BLaER1 (cell line): ENCODE measurements at regions not wholly inside any gene's neighbourhood (a gene's known extent, or its start where the extent isn't known, plus 50 kb on each side); places are given as distances from the start of the nearest gene placed in this dataset.
A peak's percentile ranks its signal among the peaks of the same experiment; 100 is the strongest.

Experiments used
- H3K27ac ChIP-seq: shearing (Covaris generic); formaldehyde crosslinking; 2 replicates; pipeline ENCODE4 v1.8.1; 2022
- H3K27me3 ChIP-seq: shearing (Covaris generic); formaldehyde crosslinking; 2 replicates; pipeline ENCODE4 v1.8.1; 2022
- H3K36me3 ChIP-seq: shearing (Covaris generic); formaldehyde crosslinking; 2 replicates; pipeline ENCODE4 v1.8.1; 2022
- H3K4me1 ChIP-seq: shearing (Covaris generic); formaldehyde crosslinking; 2 replicates; pipeline ENCODE4 v1.8.1; 2022
- H3K4me2 ChIP-seq: shearing (Covaris generic); formaldehyde crosslinking; 2 replicates; pipeline ENCODE4 v1.8.1; 2022
- H3K4me3 ChIP-seq: shearing (Covaris generic); formaldehyde crosslinking; 2 replicates; pipeline ENCODE4 v1.8.1; 2022
- H3K9ac ChIP-seq: shearing (Covaris generic); formaldehyde crosslinking; 2 replicates; pipeline ENCODE4 v1.8.1; 2022
- H3K9me3 ChIP-seq: shearing (Covaris generic); formaldehyde crosslinking; 2 replicates; pipeline ENCODE4 v1.8.1; 2022
- H4K20me1 ChIP-seq: shearing (Covaris generic); formaldehyde crosslinking; 2 replicates; pipeline ENCODE4 v1.8.1; 2022
- Cebpa-rat ChIP-seq: shearing (Covaris generic); IDR thresholded peaks from 2 replicates; pipeline ENCODE4 v1.8.1; 2022

- no peaks in the 10 kb centered on the region for H3K27me3 ChIP-seq
- no peaks in the 10 kb centered on the region for H4K20me1 ChIP-seq
- 0 out of 2 replicates have a peak overlapping the region, but pooled peaks have one; percentile 27 for H3K9ac ChIP-seq
- H3K4me2 ChIP-seq: peak overlapping the region; percentile 78
- no peaks in the 10 kb centered on the region for H3K36me3 ChIP-seq
- no peak for TF ChIP-seq Cebpa-rat
- peak overlapping the region; percentile 63; the same call in 1 of the 2 replicates for H3K27ac ChIP-seq
- H3K9me3 ChIP-seq: peaks cover 11% of the 10 kb centered on the region; the same call in 1 of the 2 replicates
- 0 out of 2 replicates have a peak overlapping the region, but pooled peaks have one; percentile 32 for H3K4me3 ChIP-seq
- peaks cover 31% of the 10 kb centered on the region for H3K4me1 ChIP-seq
These were observed 110.3 kb upstream of the ST6GAL2 start for GRCh38 chr2:106996171-106996769.

- no peaks in the 10 kb centered on the region for H3K27me3 ChIP-seq
- no peak overlapping the region for H3K9ac ChIP-seq
- H3K36me3 ChIP-seq: no peaks in the 10 kb centered on the region
- H3K4me2 ChIP-seq: peak overlapping the region; percentile 78
- peaks cover 31% of the 10 kb centered on the region for H3K4me1 ChIP-seq
- H4K20me1 ChIP-seq: no peaks in the 10 kb centered on the region
- no peak for TF ChIP-seq Cebpa-rat
- H3K27ac ChIP-seq: no peak overlapping the region; the same call in 1 of the 2 replicates
- H3K9me3 ChIP-seq: peaks cover 11% of the 10 kb centered on the region; the same call in 1 of the 2 replicates
- no peak overlapping the region for H3K4me3 ChIP-seq
These were observed 111.2 kb upstream of the ST6GAL2 start for GRCh38 chr2:106997204-106997603.

GRCh38 chr2:107001062-107001461 lies 115.1 kb upstream of the ST6GAL2 start:
- Histone ChIP-seq H3K4me2 (no peak overlapping the region), H4K20me1 (no peaks in the 10 kb centered on the region), H3K36me3 (no peaks in the 10 kb centered on the region), H3K27me3 (no peaks in the 10 kb centered on the region), H3K27ac (no peak overlapping the region), H3K9me3 (peaks cover 11% of the 10 kb centered on the region; the same call in 1 of the 2 replicates), H3K4me1 (peaks cover 21% of the 10 kb centered on the region), H3K9ac (no peak overlapping the region), H3K4me3 (no peak overlapping the region)
- no peak for TF ChIP-seq Cebpa-rat

- no peak overlapping the region for H3K9ac ChIP-seq
- no peak overlapping the region for H3K27ac ChIP-seq
- no peaks in the 10 kb centered on the region for H3K36me3 ChIP-seq
- no peaks in the 10 kb centered on the region for H4K20me1 ChIP-seq
- H3K4me3 ChIP-seq: no peak overlapping the region
- no peak for TF ChIP-seq Cebpa-rat
- H3K4me1 ChIP-seq: peaks cover 21% of the 10 kb centered on the region
- H3K9me3 ChIP-seq: peaks cover 11% of the 10 kb centered on the region; the same call in 1 of the 2 replicates
- H3K27me3 ChIP-seq: no peaks in the 10 kb centered on the region
- H3K4me2 ChIP-seq: no peak overlapping the region
These were observed 115.6 kb upstream of the ST6GAL2 start for GRCh38 chr2:107001551-107001950.

- Histone ChIP-seq H3K36me3 (no peaks in the 10 kb centered on the region), H3K27ac (no peak overlapping the region), H3K27me3 (no peaks in the 10 kb centered on the region), H3K9ac (no peak overlapping the region), H3K4me2 (no peak overlapping the region), H3K4me1 (peaks cover 21% of the 10 kb centered on the region), H3K9me3 (peaks cover 11% of the 10 kb centered on the region; the same call in 1 of the 2 replicates), H4K20me1 (no peaks in the 10 kb centered on the region), H3K4me3 (no peak overlapping the region)
- no peak for TF ChIP-seq Cebpa-rat
These were observed 116.2 kb upstream of the ST6GAL2 start for GRCh38 chr2:107001964-107002696.

- Histone ChIP-seq H3K36me3 (no peaks in the 10 kb centered on the region), H3K27me3 (no peaks in the 10 kb centered on the region), H3K4me3 (no peak overlapping the region), H3K9ac (no peak overlapping the region), H4K20me1 (no peaks in the 10 kb centered on the region), H3K4me2 (no peak overlapping the region), H3K27ac (no peak overlapping the region), H3K9me3 (peaks cover 11% of the 10 kb centered on the region; the same call in 1 of the 2 replicates), H3K4me1 (peaks cover 16% of the 10 kb centered on the region)
- TF ChIP-seq Cebpa-rat: no peak
These were observed 116.8 kb upstream of the ST6GAL2 start for GRCh38 chr2:107002735-107003134.

- Histone ChIP-seq H3K27ac (no peak overlapping the region), H3K9me3 (no peaks in the 10 kb centered on the region), H3K36me3 (no peaks in the 10 kb centered on the region), H4K20me1 (no peaks in the 10 kb centered on the region), H3K4me3 (no peak overlapping the region), H3K27me3 (no peaks in the 10 kb centered on the region), H3K4me2 (peak overlapping the region; percentile 35; the same call in 1 of the 2 replicates), H3K4me1 (peaks cover 19% of the 10 kb centered on the region), H3K9ac (no peak overlapping the region)
- no peak for TF ChIP-seq Cebpa-rat
These were observed 119.9 kb upstream of the ST6GAL2 start for GRCh38 chr2:107005853-107006252.

GRCh38 chr2:107006836-107007235 lies 120.9 kb upstream of the ST6GAL2 start:
- no peak overlapping the region for H3K4me3 ChIP-seq
- H3K27me3 ChIP-seq: no peaks in the 10 kb centered on the region
- H3K4me1 ChIP-seq: peaks cover 19% of the 10 kb centered on the region
- H3K9me3 ChIP-seq: no peaks in the 10 kb centered on the region
- H4K20me1 ChIP-seq: no peaks in the 10 kb centered on the region
- peak overlapping the region; percentile 35 for H3K4me2 ChIP-seq
- no peaks in the 10 kb centered on the region for H3K36me3 ChIP-seq
- H3K27ac ChIP-seq: no peak overlapping the region
- no peak overlapping the region for H3K9ac ChIP-seq
- no peak for TF ChIP-seq Cebpa-rat

GRCh38 chr2:107007927-107008326 lies 122.0 kb upstream of the ST6GAL2 start:
- Histone ChIP-seq H3K4me3 (no peak overlapping the region), H4K20me1 (no peaks in the 10 kb centered on the region), H3K27ac (no peak overlapping the region), H3K9ac (no peak overlapping the region), H3K4me2 (no peak overlapping the region), H3K27me3 (no peaks in the 10 kb centered on the region), H3K9me3 (no peaks in the 10 kb centered on the region), H3K4me1 (peaks cover 19% of the 10 kb centered on the region), H3K36me3 (no peaks in the 10 kb centered on the region)
- TF ChIP-seq Cebpa-rat: no peak

GRCh38 chr2:107008843-107009242 lies 122.9 kb upstream of the ST6GAL2 start:
- H3K9me3 ChIP-seq: no peaks in the 10 kb centered on the region
- H3K4me1 ChIP-seq: peaks cover 19% of the 10 kb centered on the region
- TF ChIP-seq Cebpa-rat: no peak
- H3K9ac ChIP-seq: no peak overlapping the region
- H4K20me1 ChIP-seq: no peaks in the 10 kb centered on the region
- no peak overlapping the region for H3K4me3 ChIP-seq
- H3K4me2 ChIP-seq: no peak overlapping the region; the same call in 1 of the 2 replicates
- H3K27me3 ChIP-seq: no peaks in the 10 kb centered on the region
- no peaks in the 10 kb centered on the region for H3K36me3 ChIP-seq
- no peak overlapping the region for H3K27ac ChIP-seq
